Activated T-helper 17 cell treated with anti-CD3 and anti-CD28 coated beads, Interleukin-2, amount 50 U/mL, for 72 hours (primary cell): ENCODE measurements at regions not wholly inside any gene's neighbourhood (a gene's known extent, or its start where the extent isn't known, plus 50 kb on each side); places are given as distances from the start of the nearest gene placed in this dataset.
"Not testable (repeated sequence)": the region's sequence is repeated elsewhere in the genome, so short reads cannot be mapped to it uniquely, and the experiment has no call there.

Source experiments
- ATAC-seq: fragments of 150-1000 bp; cut with Tn5 transposase; replicated peaks from 2 replicates; pipeline ENCODE4 v1.10.0; 2021; ENCODE audit warnings: mild to moderate bottlenecking, moderate library complexity
- H3K27ac Mint-ChIP-seq: one replicate; pipeline ENCODE4 v1.8.0; 2022; ENCODE audit warnings: mixed read lengths
- H3K27me3 Mint-ChIP-seq: one replicate; pipeline ENCODE4 v1.8.0; 2022; ENCODE audit warnings: mixed read lengths
- H3K36me3 Mint-ChIP-seq: one replicate; pipeline ENCODE4 v1.8.0; 2022; ENCODE audit warnings: low read depth, mild to moderate bottlenecking, mixed read lengths
- H3K4me1 Mint-ChIP-seq: one replicate; pipeline ENCODE4 v1.8.0; 2022; ENCODE audit warnings: mixed read lengths
- H3K4me3 Mint-ChIP-seq: one replicate; pipeline ENCODE4 v1.8.0; 2022; ENCODE audit warnings: mild to moderate bottlenecking, mixed read lengths
- H3K9me3 Mint-ChIP-seq: one replicate; pipeline ENCODE4 v1.8.0; 2022; ENCODE audit warnings: mixed read lengths

DNA sequence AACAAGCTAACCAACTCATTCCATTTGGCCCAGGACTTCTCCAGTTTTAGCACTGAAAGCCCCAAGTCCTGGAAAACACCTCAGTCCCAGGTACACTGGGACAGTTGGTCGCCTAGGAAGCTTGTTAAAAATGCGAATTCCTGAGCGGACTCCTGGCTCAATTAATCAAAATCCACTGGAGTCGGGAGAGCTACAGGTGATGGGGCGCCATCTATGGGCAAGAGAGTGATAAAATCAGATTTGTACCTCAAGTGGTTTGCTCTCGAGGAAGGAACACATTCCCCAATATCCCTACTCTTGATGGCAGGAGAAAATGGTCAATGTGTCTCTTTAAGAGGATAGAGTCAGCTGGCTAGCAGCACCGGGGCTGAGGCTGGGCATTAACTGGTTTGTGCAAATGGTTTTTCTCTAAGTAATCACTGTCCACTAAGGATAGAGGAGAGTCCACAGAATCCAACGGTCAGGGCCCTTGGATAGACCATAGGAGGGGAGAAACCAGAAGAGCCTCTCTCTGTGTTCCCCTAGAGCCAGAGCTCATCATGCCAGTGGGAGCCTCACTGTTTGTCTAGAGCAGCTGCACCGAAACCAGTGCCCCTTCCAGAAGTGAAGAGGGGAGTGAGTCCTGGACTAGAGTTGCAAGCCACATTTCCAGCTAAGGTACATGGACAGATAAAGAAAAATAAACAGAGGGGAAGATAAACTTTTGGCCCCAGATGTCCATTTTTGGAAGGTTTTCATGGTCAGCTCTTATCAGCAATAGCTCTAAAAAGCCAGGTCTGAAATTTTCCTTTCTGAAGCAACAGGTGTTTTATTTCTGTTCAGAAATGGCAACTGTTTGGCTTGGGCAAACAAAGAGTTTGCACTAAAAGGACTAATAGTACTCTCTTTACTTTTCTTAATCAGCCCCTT lies 148.5 kb downstream of the TENT5C start:
- Mint-ChIP-seq H3K36me3 (no peaks in the 10 kb centered on the region), H3K27me3 (peaks cover 22% of the 10 kb centered on the region), H3K9me3 (no peaks in the 10 kb centered on the region), H3K27ac (no peak overlapping the region), H3K4me3 (no peak overlapping the region), H3K4me1 (peaks cover 5% of the 10 kb centered on the region)
- peak; percentile 35 for ATAC-seq

DNA sequence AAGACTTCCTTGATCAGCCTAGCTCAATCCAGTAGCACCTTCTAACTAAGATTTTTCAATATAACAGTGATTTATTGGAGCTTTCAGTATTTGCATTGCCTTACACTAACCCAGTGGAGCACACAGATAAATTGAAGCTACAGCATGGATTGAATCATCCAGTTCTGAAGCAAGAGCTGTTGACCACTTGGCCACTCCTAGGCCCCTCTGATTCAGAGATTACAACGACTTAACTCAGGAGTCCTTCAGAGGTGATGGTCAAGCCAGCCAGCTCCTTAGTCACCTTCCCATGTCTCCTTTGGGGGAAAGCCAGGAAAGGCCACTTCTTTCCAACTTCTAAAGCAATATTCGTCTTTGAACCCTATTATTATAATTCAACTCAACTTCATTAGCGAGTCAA lies 151.8 kb downstream of the TENT5C start:
- peaks cover 12% of the 10 kb centered on the region for H3K27me3 Mint-ChIP-seq
- H3K4me3 Mint-ChIP-seq: no peak overlapping the region
- no peak overlapping the region for H3K27ac Mint-ChIP-seq
- H3K4me1 Mint-ChIP-seq: peaks cover 5% of the 10 kb centered on the region
- ATAC-seq: no peak
- H3K36me3 Mint-ChIP-seq: no peaks in the 10 kb centered on the region
- no peaks in the 10 kb centered on the region for H3K9me3 Mint-ChIP-seq

DNA sequence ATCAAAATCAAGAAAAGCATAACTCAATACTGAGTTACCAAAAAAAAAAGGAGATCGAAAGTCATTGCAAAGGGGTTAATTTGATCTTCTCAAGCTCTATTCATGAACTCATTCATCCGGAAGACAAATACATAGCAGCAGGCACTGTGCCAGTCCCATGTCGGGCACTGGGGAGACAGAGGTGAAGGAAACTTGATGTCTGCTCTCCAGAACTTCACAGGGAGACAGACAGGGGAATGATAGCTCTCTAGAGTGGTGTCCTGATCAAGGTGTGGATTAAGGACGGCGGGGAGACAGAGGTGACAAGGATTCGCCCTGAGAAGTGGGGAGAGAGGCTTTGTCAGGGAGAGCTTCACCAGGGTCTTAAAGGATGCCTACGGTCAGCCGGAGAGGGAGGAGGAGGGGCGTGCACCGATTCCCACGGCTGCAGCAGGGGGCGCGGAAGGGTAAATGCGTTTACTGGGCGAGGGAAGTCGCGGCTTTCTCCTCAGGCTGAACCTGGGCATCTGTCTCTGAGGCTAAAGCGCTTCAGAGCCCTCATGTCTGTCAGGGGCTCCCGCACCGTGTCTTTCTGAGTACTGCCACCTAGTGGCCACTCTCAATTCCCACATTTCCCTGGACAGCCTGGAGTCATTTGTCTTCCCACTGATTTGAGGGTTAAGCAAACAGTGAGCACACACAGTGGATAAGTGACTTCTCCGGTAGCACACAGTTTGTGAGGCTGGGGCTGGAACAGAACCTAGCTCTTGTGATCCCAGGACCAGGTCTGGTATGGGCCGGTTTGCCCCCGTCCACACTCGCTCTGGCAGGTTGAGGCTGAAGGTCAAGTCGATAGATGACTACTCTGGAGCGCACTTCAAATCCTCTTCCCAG lies 152.8 kb downstream of the TENT5C start:
- Mint-ChIP-seq H3K27ac (no peak overlapping the region), H3K36me3 (no peaks in the 10 kb centered on the region), H3K4me1 (peaks cover 5% of the 10 kb centered on the region), H3K4me3 (peak overlapping the region; percentile 75), H3K27me3 (peaks cover 9% of the 10 kb centered on the region), H3K9me3 (no peaks in the 10 kb centered on the region)
- ATAC-seq: peak; percentile 93

DNA sequence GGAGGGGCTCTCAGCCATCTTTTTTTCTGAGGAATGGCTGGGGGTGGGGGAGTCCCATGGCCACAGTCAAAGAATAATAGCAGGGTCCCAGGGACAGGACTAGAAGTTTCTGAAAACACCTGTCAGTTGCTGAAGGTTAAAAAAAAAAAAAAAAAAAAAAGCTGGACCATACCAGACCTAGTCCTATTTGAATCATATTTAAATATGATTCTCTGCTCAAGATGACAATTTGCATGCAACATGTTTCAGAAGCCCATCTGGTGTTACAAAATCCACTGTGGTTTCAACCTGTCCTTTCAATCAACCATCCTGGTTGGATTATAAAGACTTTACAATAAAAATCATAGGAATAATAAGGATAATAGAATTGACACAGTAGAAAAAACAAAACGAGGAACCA lies 153.7 kb downstream of the TENT5C start:
- H3K4me1 Mint-ChIP-seq: peaks cover 5% of the 10 kb centered on the region
- no peaks in the 10 kb centered on the region for H3K36me3 Mint-ChIP-seq
- no peak overlapping the region for H3K4me3 Mint-ChIP-seq
- peaks cover 9% of the 10 kb centered on the region for H3K27me3 Mint-ChIP-seq
- no peak overlapping the region for H3K27ac Mint-ChIP-seq
- ATAC-seq: no peak
- no peaks in the 10 kb centered on the region for H3K9me3 Mint-ChIP-seq

DNA sequence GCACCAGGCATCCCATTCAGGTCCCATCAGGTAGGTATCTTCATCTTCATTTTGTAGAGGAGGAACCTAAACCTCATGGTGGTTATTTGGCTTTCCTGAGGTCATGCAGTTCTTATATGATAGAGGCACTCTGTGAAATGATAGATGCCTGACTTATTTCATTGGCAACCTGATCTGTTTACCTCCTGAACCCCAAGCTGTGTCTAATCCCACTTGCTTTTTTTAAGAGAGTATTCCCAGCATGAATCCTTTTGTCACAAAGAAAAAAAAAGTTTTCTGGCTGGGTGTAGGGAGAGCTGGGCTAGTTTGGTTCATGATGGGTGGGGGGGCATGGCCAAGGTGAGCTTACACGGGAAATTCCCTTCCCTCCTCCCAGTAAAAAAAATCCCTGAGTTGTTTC lies 154.2 kb downstream of the TENT5C start:
- Mint-ChIP-seq H3K9me3 (no peaks in the 10 kb centered on the region), H3K27ac (no peak overlapping the region), H3K4me1 (peaks cover 5% of the 10 kb centered on the region), H3K27me3 (peaks cover 9% of the 10 kb centered on the region), H3K36me3 (no peaks in the 10 kb centered on the region), H3K4me3 (no peak overlapping the region)
- ATAC-seq: no peak

DNA sequence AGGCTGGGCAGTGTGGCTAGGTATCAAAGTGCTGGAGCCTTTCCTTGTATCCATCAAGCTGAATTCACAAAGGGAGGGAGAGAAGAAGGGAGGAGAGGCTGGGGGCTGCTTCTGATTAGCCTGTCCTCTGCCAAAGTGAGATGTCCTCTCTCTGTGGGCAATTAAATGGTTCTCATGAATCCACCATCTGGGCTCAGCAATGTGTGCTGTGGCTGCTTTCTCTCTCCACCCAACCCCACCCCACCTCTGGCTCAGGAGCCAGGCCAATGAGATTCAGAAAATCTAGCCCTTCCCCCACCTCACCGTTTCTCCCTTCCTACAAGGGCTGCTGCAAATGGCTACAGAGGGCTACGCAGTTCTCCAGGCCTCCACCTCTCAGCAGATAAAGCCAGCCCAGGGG lies 154.6 kb downstream of the TENT5C start:
- Mint-ChIP-seq H3K27me3 (peaks cover 9% of the 10 kb centered on the region), H3K36me3 (no peaks in the 10 kb centered on the region), H3K9me3 (no peaks in the 10 kb centered on the region), H3K4me3 (no peak overlapping the region), H3K27ac (no peak overlapping the region), H3K4me1 (peaks cover 5% of the 10 kb centered on the region)
- no peak for ATAC-seq

DNA sequence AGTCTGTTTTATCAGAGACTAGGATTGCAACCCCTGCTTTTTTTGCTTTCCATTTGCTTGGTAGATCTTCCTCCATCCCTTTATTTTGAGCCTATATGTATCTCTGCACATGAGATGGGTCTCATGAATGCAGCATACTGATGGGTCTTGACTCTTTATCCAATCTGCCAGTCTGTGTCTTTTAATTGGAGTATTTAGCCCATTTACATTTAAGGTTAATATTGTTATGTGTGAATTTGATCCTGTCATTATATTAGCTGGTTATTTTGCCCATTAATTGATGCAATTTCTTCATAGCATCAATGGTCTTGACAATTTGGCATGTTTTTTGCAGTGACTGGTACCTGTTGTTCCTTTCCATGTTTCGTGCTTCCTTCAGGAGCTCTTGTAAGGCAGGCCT lies 161.7 kb downstream of the GDAP2 start:
- H3K36me3 Mint-ChIP-seq, H3K4me1 Mint-ChIP-seq, H3K27ac Mint-ChIP-seq, ATAC-seq, H3K4me3 Mint-ChIP-seq: not testable (repeated sequence)
- peaks cover 20% of the 10 kb centered on the region for H3K27me3 Mint-ChIP-seq
- H3K9me3 Mint-ChIP-seq: peaks cover 25% of the 10 kb centered on the region

DNA sequence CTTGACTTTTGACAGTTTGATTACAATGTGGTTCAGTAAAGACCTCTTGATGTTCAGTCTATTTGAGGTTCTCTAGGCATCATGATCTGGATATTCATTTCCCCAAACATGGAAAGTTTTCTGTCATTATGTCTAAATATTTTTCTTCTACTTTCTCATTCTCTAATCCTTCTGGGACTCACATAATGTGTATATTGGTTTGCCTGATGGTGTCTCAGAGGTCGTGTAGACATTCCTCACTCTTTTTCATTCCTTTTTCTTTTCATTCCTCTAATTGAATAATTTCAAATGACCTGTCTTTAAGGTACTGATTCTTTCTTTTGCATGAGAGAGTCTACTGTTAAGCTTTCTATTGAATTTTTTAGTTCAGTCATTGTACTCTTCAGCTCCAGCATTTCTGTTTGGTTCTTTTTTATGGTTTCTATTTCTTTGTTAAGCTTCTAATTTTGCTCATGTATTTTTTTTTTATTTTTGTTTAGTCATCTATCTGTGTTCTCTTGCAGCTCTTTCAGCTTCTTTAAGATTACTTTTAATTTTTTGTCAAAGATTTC lies 158.4 kb downstream of the GDAP2 start:
- Mint-ChIP-seq H3K4me3 (no peak overlapping the region), H3K36me3 (no peaks in the 10 kb centered on the region), H3K27ac (no peak overlapping the region), H3K4me1 (no peaks in the 10 kb centered on the region), H3K27me3 (peaks cover 20% of the 10 kb centered on the region), H3K9me3 (peaks cover 25% of the 10 kb centered on the region)
- ATAC-seq: no peak

DNA sequence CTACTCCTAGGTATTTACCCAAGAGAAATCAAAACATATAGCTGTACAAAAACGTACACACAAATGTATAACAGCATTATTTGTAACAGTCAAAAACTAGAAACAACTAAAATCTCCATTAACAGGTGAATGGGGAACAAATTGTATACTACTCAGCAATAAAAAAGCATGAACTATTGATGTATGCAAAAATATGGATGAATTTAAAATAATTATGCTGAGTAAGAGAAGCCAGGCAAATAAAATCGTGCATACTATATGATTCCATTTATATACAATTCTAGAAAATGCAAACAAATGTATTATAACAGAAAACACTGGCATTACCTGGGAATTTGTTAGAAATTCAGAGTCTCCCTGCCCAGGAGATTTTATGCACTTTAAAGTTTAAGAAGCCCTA lies 150.1 kb downstream of the GDAP2 start:
- Mint-ChIP-seq H3K27me3 (no peaks in the 10 kb centered on the region), H3K27ac (no peak overlapping the region), H3K4me1 (no peaks in the 10 kb centered on the region), H3K9me3 (no peaks in the 10 kb centered on the region), H3K4me3 (no peak overlapping the region), H3K36me3 (no peaks in the 10 kb centered on the region)
- no peak for ATAC-seq

DNA sequence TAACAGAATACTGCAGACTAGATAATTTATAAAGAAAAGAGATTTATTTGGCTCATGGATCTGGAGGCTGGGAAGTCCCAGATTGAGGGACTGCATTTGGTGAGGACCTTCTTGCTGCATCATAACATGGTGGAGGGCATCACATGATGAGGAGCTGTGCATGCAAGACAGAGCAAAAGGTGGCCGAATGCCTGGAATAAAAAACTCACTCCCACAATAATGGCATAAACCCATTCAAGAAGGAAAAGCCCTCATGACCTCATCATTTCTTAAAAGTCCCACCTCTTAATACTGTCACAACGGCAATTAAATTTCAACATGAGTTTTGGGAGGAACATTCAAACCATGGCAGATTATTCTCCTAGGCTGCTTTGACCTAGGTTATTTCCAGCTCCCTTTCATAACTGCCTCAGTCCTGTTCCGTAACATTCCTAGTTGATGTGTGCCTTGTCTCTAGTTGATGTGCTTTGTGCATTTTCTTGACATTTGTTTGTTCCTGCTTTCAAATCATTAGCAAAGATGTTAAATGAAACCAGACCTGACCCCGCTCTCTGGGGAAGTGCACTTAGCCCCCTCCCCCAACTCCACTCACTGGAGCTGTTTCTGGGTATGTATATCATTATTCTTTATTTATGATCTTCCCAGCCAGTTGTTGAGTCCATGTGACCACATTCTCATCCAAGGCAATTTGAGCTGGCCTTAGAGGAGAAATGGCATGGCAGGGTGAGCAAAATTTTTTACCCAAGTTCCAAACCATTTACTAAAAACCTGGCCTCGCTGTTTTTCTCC lies 148.5 kb downstream of the GDAP2 start:
- no peak for ATAC-seq
- Mint-ChIP-seq H3K27ac (no peak overlapping the region), H3K27me3 (no peaks in the 10 kb centered on the region), H3K4me1 (peaks cover 6% of the 10 kb centered on the region), H3K36me3 (no peaks in the 10 kb centered on the region), H3K4me3 (no peak overlapping the region), H3K9me3 (no peaks in the 10 kb centered on the region)

DNA sequence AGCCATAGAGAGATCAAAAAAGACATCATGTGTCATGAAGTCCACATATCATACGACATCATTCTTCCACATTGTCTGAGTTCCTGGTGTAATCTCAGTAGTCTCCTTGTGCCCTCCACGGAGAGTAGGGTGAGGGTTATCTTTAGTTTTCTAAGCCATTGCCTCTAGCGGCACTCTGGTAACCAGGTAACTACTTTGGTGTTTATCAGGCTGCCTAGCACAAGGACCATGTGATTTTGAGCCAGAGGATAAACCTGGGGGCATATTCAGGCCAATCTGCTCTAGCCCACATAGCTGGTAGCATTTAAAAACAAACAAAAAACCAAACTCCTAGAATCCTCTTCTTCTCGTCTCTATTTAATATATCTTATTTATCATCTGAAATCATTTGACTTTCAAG lies 147.4 kb downstream of the GDAP2 start:
- no peaks in the 10 kb centered on the region for H3K36me3 Mint-ChIP-seq
- H3K9me3 Mint-ChIP-seq: no peaks in the 10 kb centered on the region
- no peak overlapping the region for H3K27ac Mint-ChIP-seq
- peaks cover 6% of the 10 kb centered on the region for H3K4me1 Mint-ChIP-seq
- no peaks in the 10 kb centered on the region for H3K27me3 Mint-ChIP-seq
- no peak overlapping the region for H3K4me3 Mint-ChIP-seq
- no peak for ATAC-seq

DNA sequence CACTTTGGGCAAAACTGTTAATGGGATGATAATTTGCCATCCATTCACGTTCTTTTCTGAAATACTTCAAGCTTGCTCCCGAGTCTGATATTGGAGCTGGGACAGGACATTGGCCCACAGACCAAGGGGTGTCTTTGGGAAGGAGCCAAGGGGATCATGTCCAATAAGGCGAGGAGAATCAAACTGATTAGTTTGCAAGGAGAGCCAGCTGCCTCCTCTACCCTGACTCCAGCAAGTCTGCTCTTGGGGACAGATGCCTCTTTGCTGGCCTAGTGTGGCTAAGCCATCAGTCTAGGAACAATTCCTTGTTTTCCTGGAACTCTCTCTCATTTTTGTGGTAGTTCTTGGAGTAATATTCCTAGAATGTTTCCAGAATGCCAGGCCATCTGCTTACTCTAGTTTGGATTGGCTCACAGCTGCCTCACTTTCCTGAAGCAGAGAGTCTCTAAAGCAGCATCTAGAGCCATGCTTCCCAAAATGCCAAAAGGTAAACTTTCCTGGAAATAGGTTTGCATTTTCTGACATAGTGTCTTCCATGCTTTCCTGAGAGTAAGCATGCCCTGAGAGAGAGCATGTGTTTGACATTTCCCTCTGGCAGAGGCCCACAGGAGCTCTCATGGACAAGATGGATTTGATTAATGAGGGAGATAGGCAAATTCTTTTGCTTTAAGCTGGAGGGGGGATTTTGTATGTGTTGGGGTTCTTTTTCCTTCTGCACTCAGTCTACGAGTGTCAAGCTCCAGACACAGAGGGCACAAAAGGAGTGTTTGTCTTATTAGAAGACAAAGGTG lies 145.6 kb downstream of the GDAP2 start:
- no peak overlapping the region for H3K27ac Mint-ChIP-seq
- no peak for ATAC-seq
- H3K27me3 Mint-ChIP-seq: no peaks in the 10 kb centered on the region
- peaks cover 6% of the 10 kb centered on the region for H3K4me1 Mint-ChIP-seq
- no peaks in the 10 kb centered on the region for H3K9me3 Mint-ChIP-seq
- peak overlapping the region; percentile 59 for H3K4me3 Mint-ChIP-seq
- H3K36me3 Mint-ChIP-seq: no peaks in the 10 kb centered on the region

DNA sequence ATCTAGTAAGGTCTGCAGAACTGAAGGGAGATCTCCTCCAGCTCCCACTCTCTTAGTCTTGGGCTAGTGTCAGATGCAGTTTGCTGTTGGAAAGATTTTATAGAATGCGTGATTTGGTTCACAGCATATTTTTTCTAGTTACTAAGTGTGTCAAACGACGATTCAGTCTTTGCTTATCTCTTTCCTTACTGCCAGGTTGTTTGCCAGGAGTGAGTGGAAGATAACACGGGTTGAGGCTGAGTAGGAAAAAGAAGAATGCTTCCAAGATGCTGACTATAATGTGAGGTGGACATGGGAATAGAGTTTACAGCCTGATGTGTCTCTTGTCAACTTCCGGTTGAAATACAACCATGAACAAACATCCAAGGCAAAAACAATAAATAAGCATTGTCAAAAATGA lies 141.4 kb downstream of the GDAP2 start:
- no peak overlapping the region for H3K27ac Mint-ChIP-seq
- no peak for ATAC-seq

More for the DNA sequence above, 141.4 kb downstream of the GDAP2 start:
- Mint-ChIP-seq H3K9me3 (peaks cover 3% of the 10 kb centered on the region), H3K4me1 (peaks cover 6% of the 10 kb centered on the region), H3K36me3 (no peaks in the 10 kb centered on the region), H3K27me3 (peaks cover 9% of the 10 kb centered on the region), H3K4me3 (no peak overlapping the region)
